HG03196 (cell line): ENCODE measurements at regions not wholly inside any gene's neighbourhood (a gene's known extent, or its start where the extent isn't known, plus 50 kb on each side); places are given as distances from the start of the nearest gene placed in this dataset.

Experiments
- ATAC-seq: cut with Tn5 transposase; IDR thresholded peaks from one replicate; pipeline ENCODE4 v1.9.1; 2021; ENCODE audit not compliant: unreplicated experiment

DNA sequence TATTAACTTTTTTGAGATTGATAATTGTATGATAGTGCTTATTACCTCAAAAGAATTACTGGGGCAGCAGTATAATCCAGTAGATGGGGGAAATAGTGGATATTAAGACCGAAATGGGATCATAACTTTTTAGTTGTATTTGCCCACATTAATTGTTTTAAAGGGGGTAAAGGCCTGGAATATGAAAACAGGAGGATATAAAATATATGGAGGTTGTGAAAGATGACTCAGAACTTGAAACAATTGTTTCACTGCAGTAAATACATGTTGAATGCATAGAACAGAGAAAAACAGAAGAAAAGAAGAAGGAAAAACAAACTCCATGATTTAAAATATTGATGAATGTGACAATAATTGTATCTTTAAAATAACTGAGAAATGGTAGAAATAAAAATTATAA, 94.1 kb upstream of the VPREB1 start:
- no peak for ATAC-seq

DNA sequence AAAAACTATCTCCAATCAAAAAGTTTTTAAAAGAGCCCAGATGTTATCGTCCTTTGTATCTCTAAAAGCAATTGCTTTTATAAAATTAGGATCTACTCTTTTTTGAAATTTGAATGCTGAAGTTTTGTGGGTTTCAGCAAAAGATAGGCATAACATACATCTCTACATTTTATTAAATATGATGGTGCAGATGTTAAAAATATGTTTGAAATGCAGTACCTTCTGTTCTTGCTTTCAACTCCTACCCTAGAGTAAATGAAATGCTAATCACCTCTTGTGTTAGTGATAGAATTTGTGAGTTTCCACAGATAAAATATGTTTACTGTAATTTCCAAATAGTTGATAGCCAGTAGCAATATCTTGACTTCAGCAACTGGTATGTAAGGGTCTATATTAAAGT, 95.7 kb upstream of the VPREB1 start:
- no peak for ATAC-seq

DNA sequence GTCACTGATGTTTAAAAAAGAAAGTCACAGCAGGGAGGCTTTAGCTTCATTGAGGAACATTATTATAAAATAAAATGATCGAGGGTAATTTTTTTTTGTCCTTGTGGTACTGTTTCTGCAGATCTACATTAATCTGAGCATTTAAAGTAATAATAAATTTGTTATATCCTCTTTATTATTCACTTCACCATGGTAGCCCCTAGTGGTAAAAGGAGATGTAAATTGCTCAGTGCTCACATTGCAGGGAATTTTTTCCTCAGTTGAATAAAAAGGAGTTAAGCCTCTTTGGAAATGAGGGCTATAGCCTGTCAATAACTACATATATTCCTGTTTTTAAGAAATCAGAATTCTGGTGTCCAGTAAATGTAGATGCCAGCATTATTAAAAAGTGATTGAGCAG, 99.7 kb upstream of the VPREB1 start:
- ATAC-seq, result no peak

DNA sequence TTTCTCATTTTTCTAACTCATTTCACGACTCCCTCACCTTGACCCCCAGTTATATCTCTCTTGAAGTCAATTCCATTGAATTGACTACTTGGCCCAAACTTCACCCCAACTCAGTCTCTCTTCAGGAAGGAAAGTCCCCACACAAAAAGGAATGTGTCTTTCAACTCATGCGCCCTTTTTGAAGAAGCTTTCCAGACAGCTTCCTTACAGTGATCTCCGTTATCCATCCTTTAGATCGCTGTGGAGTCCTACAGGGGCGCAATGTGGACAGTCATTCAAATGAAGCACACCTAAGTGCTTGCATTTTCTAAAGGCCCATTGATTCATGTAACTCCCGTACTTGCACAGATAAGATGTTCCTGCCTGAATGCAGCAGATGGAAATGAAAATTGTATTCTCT, 101.1 kb upstream of the VPREB1 start:
- ATAC-seq, result no peak

DNA sequence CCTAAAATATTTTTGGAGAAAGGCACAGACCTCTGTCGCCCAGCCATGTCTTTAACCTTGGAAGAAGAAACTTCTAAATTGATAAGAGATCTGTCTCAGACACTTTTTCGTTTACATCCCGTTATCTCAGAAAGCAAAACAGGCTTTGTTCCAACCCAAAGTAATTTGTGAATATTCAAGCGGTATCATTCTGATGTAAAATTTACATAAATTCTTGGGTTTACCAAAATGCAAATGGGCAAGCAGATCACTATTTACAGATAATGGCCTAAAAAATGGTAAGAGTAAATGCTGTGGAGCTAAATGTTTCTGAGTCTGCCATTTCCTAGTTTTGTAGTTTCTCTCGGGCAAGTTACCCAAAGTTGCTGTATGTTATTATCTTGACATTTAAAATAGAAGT, 101.9 kb upstream of the VPREB1 start:
- no peak for ATAC-seq

DNA sequence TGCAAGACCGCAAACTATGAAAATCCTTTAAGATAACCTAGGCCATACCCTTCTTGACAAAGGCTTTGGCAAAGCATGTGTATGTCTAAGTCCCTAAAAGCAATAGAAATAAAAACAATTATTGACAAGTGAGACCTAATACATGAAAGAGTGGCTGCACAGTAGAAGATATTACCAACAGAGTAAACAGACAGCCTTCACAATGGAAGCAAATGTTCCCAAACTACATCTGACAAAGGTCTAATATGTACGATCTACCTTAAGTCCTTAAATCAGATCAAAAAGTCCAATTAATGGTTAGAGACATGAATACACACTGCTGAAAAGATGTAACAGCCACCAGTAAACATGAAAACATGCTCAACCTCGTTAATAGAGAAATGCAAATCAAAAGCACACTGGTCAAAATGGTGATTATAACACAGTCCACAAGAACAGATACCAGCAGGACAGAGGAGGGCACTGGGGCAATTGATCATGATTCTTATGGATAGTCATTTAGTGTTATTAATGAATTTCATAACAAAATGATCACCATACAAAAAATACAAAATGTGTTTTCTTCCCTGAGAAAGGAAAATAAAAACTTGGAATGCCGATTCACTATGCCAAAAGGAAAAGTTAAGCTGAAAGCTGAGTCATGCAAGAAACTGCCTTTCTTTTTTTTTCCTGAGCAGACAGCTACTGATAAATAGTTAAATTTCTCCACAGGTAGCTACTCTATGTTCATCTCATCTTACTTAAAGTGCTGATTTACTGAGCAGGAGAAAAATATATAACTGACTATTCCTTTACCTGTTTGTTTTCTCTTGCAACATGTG, 102.6 kb upstream of the VPREB1 start:
- ATAC-seq, result no peak

DNA sequence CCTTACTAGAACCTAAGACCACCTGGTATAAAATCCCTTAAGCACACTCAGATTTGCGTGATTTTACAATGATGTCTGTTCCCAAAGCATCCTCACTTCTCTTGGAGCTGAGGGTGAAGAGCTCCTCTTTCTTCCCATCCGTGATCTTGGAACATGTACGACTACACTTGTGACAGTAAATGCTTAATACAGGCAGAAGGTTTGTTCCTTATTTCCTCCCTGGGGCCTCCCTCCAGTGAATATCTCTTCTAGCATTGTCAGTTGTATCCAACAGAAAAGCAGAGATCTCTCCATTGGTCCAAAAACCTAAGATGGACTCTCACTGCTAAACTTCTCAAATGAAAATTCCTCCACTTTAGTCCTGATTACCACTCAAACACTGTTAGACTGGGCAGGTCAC, 103.6 kb upstream of the VPREB1 start:
- no peak for ATAC-seq

DNA sequence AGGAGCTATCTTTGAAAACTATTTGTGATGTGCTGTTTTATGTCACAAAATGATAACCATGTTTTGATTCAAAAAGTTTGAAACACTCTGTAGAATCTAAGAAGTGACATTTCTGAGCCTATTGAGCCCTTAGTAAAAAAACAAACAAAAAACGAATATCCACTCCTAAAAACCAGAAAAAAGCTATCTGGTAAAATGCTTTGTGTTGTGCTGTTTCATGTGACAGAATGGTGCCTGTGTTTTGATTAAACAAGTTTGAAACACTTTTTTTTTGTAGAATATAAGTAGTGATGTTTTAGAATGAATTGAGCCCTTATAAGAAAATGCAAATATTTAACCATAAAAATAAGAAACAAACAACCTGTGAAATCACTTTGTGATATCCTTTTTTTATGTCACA, 105.2 kb upstream of the VPREB1 start:
- ATAC-seq, result no peak

DNA sequence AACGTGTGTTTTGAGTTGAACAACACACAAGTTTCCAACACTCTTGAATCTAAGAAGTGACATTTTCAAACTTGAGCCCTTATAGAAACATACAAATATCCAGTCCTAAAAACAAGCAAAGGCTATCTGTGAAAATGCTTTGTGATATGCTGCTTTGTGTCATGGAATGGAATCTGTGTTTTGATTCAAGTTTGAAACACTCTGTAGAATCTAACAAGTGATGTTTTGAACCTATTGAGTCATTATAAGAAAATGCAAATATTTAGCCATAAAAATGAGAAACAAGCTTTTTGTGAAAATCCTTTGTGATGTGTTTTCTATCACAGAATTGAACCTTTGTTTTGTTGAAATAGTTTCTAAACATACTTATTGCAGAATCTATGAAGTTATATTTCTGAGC, 105.7 kb upstream of the VPREB1 start:
- no peak for ATAC-seq

DNA sequence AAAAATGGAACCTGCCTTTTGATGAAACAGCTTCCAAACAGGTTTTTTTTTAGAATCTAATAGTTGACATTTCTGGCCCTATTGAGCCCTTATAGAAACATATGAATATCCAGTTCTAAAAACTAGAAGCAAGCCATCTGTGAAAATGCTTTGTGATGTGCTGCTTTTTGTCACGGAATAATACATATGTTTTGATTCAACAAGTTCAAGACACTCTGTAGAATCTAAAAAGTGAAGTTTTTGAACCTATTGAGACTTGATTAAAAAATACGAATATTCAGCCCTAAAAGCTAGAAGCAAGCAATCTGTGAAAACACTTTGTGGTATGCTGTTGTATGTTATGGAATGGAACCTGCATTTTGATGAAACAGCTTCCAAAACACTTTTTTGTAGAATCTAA, 106.7 kb upstream of the VPREB1 start:
- ATAC-seq, result no peak

DNA sequence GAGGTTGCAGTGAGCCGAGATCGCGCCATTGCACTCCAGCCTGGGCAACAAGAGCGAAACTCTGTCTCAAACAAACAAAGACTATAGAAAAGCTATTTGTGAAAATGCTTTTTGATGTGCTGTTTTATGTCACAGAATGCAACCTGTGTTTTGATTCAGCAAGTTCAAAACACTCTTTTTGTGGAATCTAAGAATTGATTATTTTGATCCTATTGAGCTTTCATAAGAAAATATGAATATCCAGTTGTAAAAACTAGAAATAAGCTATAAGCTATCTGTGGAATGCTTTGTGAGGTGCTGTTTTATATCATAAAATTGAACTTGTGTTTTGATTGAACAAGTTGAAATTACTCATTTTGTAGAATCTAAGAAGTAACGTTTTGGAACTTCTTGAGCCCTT, 110.7 kb upstream of the VPREB1 start:
- ATAC-seq, result no peak

DNA sequence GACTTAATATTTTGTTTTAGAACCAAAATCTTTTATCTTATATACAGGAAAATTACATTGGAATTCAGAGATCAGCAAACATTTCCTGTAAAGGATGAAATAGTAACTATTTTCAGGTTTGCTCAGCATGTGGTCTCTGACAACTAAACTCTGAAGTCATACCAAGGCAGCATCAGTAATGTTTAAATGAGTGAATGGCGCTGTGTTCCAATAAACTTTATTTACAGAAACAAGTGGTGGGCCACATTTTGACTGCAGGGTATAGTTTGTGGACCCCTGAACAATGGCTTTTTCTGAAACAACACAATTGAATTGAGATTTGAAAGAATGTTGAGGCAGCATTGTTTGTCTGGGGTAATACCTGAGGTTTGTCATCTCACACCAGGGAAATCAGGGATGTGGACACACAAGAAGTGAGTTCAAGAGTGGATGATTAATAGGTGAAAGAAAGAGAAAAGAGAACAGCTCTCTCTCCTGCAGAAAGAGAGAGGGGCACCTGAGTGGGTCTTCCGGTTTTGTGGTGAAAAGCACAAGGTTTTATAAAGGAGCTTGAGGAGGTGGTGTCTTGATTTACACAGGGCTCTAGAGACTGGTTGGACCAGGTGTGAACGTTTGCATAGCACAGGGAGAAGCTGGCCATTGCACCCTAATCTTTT, 113.5 kb upstream of the VPREB1 start:
- no peak for ATAC-seq

DNA sequence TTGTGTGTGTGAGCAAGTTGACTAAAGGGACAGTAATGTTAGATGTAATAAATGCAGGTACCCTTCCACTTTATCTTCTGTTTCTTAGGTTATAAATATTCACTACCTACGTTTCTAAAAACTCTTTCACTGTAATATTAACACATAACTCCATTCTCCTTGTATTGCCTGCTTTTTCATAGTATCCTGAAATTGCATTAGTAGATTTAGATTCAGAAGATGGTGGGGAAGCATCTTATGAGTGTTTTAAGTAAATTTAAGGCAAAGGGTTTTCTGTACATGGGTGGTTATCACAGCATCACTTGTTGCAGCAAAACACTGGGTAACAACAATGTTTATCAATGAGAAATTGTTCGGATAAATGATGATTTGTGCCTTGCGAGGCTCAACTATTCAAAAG, 115.2 kb upstream of the VPREB1 start:
- no peak for ATAC-seq

DNA sequence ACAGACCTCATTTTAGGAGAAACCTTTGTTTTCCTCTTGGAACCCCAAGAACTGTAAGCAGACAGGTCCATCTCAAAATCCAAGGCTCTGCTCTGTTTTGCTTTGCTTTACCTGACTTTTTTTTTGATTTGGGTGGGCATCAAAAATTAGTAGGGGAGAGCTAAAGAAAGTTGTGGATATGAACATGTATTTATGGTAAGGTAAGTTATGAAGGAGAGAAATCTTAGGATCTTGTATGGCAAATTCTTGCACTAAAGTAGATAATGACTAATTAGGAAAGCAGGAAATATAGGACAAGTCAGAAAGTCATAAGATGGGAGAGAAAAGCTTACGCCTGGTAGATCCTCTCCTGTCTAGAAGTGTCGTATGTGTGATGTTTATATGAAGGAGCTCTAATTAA, 116.1 kb upstream of the VPREB1 start:
- ATAC-seq, result no peak

DNA sequence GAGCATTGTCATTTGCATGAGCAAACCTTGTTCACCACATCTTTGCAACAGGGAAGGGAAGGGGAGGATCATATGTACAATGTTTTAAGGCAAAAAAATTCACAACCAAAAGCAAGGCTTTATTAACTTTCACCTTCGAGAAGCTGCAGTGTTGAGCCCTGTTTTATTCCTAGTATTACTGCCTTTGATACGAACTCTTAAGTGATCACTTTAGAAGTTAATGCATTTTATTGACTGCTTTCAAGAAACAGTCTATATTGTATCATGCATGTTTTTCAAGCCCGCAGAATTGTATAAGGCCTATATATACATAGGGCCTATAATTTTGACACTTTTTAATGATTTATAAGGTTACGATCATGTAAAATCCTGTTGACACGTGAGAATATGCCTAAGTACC, 117.5 kb upstream of the VPREB1 start:
- no peak for ATAC-seq

DNA sequence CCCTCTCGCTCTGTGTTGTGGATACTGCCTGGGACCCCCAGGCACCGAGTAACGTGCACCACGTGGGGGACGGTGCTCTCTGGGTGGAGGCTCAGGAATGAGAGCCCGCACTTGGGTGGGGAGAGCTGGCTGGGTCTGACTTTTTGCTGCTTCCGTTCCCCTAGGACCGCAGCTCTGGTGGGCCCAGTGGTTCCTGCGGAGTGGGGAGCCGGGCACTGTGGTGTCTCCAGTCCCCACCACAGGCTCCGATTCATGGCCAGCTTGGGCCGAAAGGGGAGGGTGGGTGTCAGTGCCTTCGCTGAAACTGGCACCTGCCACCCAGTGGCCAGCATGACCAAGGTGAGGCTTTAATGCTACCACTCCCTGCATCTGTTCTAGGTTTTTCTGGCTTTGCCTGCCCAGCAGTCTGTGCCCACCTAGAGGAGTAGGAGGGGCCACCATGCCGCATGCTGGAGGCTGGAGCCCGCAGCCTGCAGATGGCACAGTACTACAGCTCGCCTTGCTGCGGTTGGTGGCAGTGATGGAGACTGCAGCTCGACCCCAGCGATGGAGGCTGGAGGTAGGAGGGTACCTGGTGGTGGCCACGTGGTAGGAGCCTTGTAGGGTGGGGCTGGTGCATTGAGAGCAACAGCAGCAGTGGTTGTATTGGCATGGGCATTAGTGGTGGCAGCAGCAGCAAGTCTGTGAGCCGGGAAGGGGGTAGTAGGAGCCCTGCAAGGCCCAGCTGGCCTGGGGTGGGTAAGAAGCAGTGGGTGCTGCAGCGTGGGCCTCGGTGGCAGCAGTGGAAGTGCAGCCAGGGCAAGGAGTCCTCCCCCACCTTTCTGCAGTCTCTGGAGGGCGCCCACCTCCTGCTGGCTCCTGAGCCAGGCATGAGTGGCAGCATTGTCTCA, 118.8 kb upstream of the VPREB1 start:
- ATAC-seq, result no peak

DNA sequence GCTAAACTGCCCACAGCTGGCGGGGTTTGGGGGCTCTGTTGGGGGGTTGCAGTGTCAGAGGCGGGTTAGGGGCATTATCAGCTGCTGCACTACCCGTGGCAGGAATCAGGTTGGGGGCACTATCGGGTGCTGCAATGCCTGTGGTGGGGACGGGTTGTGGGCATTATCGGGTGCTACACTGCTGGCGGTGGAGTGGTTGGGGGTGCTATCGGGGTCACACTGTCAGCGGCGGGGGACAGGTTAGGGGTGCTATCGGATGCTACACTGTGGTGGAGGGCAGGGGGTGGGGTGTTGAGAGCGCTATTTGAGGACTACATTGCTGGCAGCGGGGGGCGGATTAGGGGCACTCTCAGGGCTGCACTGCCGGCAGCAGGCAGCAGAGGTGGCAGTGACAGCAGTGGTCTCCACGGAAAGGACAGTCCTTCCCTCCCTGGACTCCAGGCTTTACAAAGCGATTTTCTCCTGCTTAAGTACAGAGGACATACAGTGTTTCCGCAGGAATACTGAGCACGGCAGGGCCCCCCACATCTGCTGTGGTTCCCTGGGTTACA, 119.5 kb upstream of the VPREB1 start:
- ATAC-seq, result no peak

DNA sequence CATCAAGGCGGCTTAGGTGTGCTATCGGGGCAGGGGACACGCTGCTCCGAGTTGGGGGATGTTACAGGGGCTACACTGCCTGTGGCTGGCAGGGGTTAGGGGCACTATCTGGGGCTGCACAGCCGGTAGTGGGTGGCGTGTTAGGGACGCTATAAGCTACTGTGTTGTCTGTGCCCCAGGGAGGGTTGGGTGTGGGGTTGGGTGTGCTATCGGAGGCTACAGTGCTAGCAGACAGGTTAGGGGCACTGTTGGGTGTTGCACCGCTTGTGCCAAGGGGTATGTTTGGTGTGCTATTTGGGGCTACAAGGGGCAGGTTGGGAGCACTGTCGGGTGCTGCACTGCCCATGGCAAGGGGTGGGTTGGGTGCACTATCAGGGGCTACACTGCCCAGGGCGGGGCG, 120.2 kb upstream of the VPREB1 start:
- ATAC-seq, result no peak

DNA sequence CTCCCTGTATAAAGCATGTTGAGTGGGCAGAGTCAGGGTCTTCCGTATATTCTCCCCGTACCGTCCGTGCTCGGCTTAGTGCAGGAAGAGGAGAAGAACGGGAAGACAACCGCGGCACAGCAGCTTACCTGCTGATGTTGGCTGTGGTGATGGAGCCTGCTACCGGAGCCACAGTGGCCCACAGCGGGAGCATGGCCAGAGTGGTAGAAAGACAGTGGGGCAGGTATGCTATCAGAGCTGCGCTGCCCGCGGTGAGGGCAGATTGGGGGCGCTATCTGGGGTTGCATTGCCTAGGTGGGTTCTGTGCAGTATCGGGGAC, 120.7 kb upstream of the VPREB1 start:
- ATAC-seq, result no peak

DNA sequence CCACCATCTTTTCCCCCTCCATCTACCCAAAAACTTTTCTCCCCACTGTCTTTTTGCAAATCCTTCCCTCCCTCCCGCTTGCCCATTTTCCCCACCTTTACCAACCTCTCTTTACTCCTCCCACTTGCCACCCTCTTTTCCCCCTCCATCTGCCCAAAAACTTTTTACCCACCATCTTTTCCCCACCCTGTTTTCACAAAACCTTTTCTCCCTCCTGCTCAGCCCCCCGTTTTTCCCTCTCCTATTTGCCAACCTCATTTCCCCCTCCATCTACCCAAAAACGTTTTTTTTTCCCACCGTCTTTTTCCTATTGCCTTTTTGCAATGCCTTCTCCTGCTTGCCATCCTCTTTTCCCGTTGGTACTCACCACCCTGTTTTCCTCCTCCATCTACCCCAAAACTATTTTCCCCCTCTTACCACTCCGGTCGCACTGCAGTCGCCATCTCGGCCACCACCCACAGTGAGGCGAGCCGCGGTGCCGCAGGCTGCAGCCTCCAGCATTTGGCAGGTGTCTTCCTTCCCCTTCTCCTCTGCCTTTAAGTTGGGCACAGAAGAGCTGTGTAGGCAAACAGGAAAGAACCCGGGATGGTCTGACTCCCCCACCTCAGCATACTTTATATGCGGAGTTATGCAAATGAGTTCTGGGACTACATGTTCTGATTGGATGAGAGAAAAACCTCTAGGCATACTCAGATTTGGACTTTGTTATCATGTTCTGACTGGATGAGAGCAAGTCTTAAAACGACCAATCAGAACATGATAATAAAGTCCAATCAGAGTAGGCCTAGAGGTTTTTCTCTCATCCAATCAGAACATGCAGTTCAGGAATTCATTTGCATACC, 121.2 kb upstream of the VPREB1 start:
- ATAC-seq, result no peak
